Ovary (tissue), 7 donors: ENCODE measurements at regions not wholly inside any gene's neighbourhood (a gene's known extent, or its start where the extent isn't known, plus 50 kb on each side); places are given as distances from the start of the nearest gene placed in this dataset.

ENCODE experiments used
- DNase-seq, 5 donors: peaks; one replicate each; pipeline ENCODE4 v3.0.0-alpha.2; 2019 to 2020
- H3K27ac ChIP-seq, 2 donors: fragments of 200-600 bp; one replicate each; pipeline versions ENCODE4 v1.5.1 to v1.8.0; 2019 to 2022
- H3K27me3 ChIP-seq: fragments of 200-600 bp; one replicate; pipeline ENCODE4 v1.8.0; 2022
- H3K36me3 ChIP-seq: fragments of 200-600 bp; sonication (generic); one replicate; pipeline ENCODE4 v1.5.1; 2019
- H3K4me1 ChIP-seq: one replicate; pipeline ENCODE4 v1.8.1; 2013; ENCODE audit warnings: mild to moderate bottlenecking, moderate library complexity; ENCODE audit not compliant: insufficient read depth
- H3K4me3 ChIP-seq: fragments of 200-600 bp; sonication (generic); one replicate; pipeline ENCODE4 v1.5.1; 2017
- H3K9me3 ChIP-seq, 2 donors: fragments of 200-600 bp in 1 of 2; sonication (generic) in 1 of 2; one replicate each; pipeline versions ENCODE4 v1.5.1 to v1.8.1; 2013 to 2019; ENCODE audit warnings: mild to moderate bottlenecking in 1 of 2, moderate library complexity in 1 of 2
- EP300 ChIP-seq: sonication (generic); formaldehyde crosslinking; IDR thresholded peaks from one replicate; pipeline ENCODE4 v1.6.1; 2017; ENCODE audit warnings: antibody characterized with exemption
- POLR2A ChIP-seq: fragments of 450-650 bp; IDR thresholded peaks from one replicate; pipeline ENCODE4 v1.6.1; 2017; ENCODE audit warnings: antibody characterized with exemption, mild to moderate bottlenecking, moderate library complexity
- WGBS, 3 donors: extraction: QIAGEN DNeasy Blood & Tissue Kit in 1 of 3; methylation state at CpG; one replicate each; pipeline versions ENCODE4 v1.1.5 to v1.1.7; 2013 to 2017; 5-methylcytosine and 5-hydroxymethylcytosine counted together
- intact Hi-C, 4 donors: fragments of 100-400 bp; cut with DNase I; formaldehyde crosslinking; loops; one replicate each; pipeline versions ENCODE4 v1.11.0 to v1.15.1; 2022 to 2023
- TF ChIP-seq, protein P1 (sequence below), 3 donors: fragments of 450-650 bp in 2 of 3; fragments of 200-600 bp in 1 of 3; IDR thresholded peaks; one replicate each; pipeline versions ENCODE4 v1.5.1 to v1.8.0; 2016 to 2022; ENCODE audit warnings: antibody characterized with exemption in 3 of 3, mild to moderate bottlenecking in 1 of 3
- donor health status: DM: no; HTN: no; CAD: no; lungs with moderate emphysema.
- donor health status: DM: no; HTN: no; CAD: no.
- donor health status: Bipolar disorder and iron deficiency.
- donor health status: DM: no; HTN: no; CAD: no.
- donor health status: DM: yes; HTN: yes; CAD: no.

DNA sequence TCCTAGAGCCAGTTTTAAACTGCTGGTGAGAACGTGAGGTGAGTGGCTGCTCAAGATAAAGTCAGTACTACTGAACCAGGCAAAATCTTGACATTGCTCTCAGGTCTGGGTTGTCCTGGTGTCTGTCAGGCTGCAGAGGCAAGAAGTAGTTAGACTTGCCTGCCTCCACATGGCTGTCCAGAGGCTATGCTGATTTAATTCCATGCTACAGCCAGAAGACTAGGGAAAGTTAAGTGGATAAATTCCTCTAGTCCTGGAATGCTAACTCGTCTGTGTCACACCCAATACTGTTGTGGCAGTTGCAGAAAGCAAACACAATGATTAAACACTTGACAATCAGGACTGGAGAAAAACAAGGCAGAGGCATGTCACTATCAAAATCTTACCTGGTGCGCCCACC lies 118.9 kb downstream of the ACER2 start:
- Histone ChIP-seq H3K9me3 (no peaks in the 10 kb centered on the region), H3K36me3 (no peaks in the 10 kb centered on the region), H3K4me1 (no peaks in the 10 kb centered on the region), H3K4me3 (no peak overlapping the region), H3K27ac (no peak overlapping the region), H3K27me3 (no peaks in the 10 kb centered on the region)
- no peak for DNase-seq
- TF ChIP-seq EP300 (no peak), POLR2A (no peak)
- TF ChIP-seq, protein P1, sequence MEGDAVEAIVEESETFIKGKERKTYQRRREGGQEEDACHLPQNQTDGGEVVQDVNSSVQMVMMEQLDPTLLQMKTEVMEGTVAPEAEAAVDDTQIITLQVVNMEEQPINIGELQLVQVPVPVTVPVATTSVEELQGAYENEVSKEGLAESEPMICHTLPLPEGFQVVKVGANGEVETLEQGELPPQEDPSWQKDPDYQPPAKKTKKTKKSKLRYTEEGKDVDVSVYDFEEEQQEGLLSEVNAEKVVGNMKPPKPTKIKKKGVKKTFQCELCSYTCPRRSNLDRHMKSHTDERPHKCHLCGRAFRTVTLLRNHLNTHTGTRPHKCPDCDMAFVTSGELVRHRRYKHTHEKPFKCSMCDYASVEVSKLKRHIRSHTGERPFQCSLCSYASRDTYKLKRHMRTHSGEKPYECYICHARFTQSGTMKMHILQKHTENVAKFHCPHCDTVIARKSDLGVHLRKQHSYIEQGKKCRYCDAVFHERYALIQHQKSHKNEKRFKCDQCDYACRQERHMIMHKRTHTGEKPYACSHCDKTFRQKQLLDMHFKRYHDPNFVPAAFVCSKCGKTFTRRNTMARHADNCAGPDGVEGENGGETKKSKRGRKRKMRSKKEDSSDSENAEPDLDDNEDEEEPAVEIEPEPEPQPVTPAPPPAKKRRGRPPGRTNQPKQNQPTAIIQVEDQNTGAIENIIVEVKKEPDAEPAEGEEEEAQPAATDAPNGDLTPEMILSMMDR (IDR thresholded peaks at IDR 0.05) = no peak
- WGBS, 3 donors = 60 to 78% (median 60%) methylated on average over 3 of the region's 3 CpGs
- intact Hi-C loops = no loop called here

- no peaks in the 10 kb centered on the region for H3K9me3 ChIP-seq
- no peak overlapping the region for H3K27ac ChIP-seq
- H3K36me3 ChIP-seq = no peaks in the 10 kb centered on the region
- H3K4me3 ChIP-seq = no peak overlapping the region
- H3K27me3 ChIP-seq = no peaks in the 10 kb centered on the region
- no peak for DNase-seq
- 22 to 34% (median 25%) methylated on average over 2 of the region's 2 CpGs for WGBS, 3 donors
- intact Hi-C loops = no loop called here
- TF ChIP-seq, protein P1 (IDR thresholded peaks at IDR 0.05) = no peak
- TF ChIP-seq EP300 (no peak), POLR2A (no peak)
- H3K4me1 ChIP-seq = no peaks in the 10 kb centered on the region
Measured at GRCh38 chr9:19522558-19522957, 113.7 kb downstream of the ACER2 start.

DNA sequence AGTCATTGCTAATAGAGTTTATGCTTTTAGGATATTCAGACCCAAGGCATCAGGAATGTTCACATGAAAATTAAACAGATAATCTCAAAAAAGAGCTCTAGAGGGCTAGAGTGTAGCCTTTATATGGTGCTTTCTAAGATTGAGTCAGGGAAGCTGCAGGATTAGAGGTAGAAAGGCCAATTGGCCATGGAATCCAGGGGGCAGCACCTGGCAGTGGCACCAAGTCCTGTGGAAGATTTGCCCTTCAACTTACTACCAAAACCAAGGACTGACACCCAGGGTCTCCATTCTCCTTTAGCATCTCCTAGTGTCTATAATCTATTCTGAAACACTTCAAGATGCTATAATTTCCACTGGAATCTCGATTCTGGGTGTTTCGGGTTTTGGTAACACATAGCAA lies 112.4 kb downstream of the ACER2 start:
- no peaks in the 10 kb centered on the region for H3K4me1 ChIP-seq
- H3K36me3 ChIP-seq = no peaks in the 10 kb centered on the region
- TF ChIP-seq EP300 (no peak), POLR2A (no peak)
- TF ChIP-seq, protein P1 (IDR thresholded peaks at IDR 0.05) = no peak
- no peak overlapping the region for H3K27ac ChIP-seq
- no peak overlapping the region for H3K4me3 ChIP-seq
- no peaks in the 10 kb centered on the region for H3K27me3 ChIP-seq
- no peak for DNase-seq
- 90 to 93% (median 91%) methylated on average over 2 of the region's 2 CpGs for WGBS, 3 donors
- no peaks in the 10 kb centered on the region for H3K9me3 ChIP-seq
- intact Hi-C loops = no loop called here

DNA sequence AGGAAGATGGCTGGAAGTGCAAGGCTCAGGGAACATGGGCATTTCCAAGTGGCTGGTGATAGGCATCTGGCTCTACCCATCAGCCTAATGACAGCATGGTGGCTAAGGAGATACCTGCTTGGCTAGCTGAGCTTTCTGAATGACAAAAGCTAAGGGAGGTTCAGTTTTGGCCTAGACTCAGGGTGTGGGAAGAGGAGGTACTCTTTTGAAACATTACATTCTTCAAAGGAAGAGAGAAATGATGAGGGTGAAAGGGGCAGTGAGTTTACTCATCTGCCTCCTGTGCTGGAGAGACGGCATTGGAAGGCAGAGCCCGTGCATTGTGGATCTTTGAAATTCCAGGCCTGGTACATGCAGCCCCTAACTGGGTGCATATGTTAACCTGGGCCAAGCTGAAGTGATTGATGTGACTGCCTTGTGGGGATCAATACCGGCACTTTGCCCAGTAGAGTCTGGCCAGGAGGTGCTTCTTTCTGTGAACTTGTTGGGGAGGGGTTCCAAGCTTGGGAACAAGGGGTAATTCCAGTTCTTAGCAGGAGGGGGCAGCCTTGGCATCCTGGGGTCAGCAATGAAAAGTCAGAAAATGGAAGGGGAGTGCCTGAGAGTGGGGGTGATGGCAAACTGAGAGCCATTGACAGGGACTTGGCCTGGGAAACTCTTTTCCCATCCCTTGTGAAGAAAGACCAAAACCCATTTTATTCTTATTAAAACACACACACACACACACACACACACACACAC lies 108.6 kb downstream of the ACER2 start:
- no peak overlapping the region for H3K4me3 ChIP-seq
- H3K27me3 ChIP-seq = no peaks in the 10 kb centered on the region
- intact Hi-C loops = no loop called here
- H3K27ac ChIP-seq = no peak overlapping the region
- WGBS, 3 donors = 68 to 77% (median 74%) methylated on average over 3 of the region's 3 CpGs
- no peak for DNase-seq
- no peak for TF ChIP-seq POLR2A
- TF ChIP-seq, protein P1 (IDR thresholded peaks at IDR 0.05) = no peak
- no peak for TF ChIP-seq EP300
- H3K9me3 ChIP-seq = no peaks in the 10 kb centered on the region
- no peaks in the 10 kb centered on the region for H3K36me3 ChIP-seq
- no peaks in the 10 kb centered on the region for H3K4me1 ChIP-seq
